IMR-90 (cell line): ENCODE measurements at regions not wholly inside any gene's neighbourhood (a gene's known extent, or its start where the extent isn't known, plus 50 kb on each side); places are given as distances from the start of the nearest gene placed in this dataset.

Source experiments
- ATAC-seq: fragments of 200-7000 bp; cut with Tn5 transposase; 2 replicates; pipeline ENCODE4 v1.9.1; 2020; ENCODE audit warnings: low read depth, mild to moderate bottlenecking, moderate library complexity
- BruUV-seq: library from RNA; stranded (reverse); fragments of 400-500 nt; replicated peaks from 2 replicates; lab custom pipeline; 2021; lab: Mats Ljungman, UMichigan
- CTCF ChIA-PET: fragments of 300-600 bp; formaldehyde crosslinking; extraction: SDS; loops from one replicate; lab custom pipeline; 2021; ENCODE audit warnings: antibody characterized with exemption; lab: Yijun Ruan, JAX
- POLR2A ChIA-PET: fragments of 300-600 bp; sonication (Branson Sonifier 250); formaldehyde crosslinking; loops from one replicate; lab custom pipeline; 2022; ENCODE audit warnings: antibody characterized with exemption; ENCODE audit not compliant: unreplicated experiment; lab: Charles Lee
- DNase-seq: peaks from one replicate; pipeline ENCODE4 v3.0.0; 2013
- H2AFZ ChIP-seq: replicated peaks from 2 replicates; pipeline ENCODE3; 2013; ENCODE audit warnings: low read length, mild to moderate bottlenecking; ENCODE audit not compliant: poor library complexity
- H2AK5ac ChIP-seq: 2 replicates; pipeline ENCODE4 v1.6.1; 2013; ENCODE audit warnings: low read depth, low read length, inconsistent platforms
- H2AK9ac ChIP-seq: replicated peaks from 2 replicates; pipeline ENCODE3; 2013; ENCODE audit warnings: mild to moderate bottlenecking, low read depth, low read length, moderate library complexity; ENCODE audit not compliant: poor library complexity
- H2BK120ac ChIP-seq: 2 replicates; pipeline ENCODE4 v1.6.1; 2013; ENCODE audit warnings: low read depth, low read length, inconsistent platforms
- H2BK15ac ChIP-seq: 3 replicates; pipeline ENCODE4 v1.6.1; 2013; ENCODE audit warnings: low read depth, low read length, inconsistent platforms
- H2BK20ac ChIP-seq: 2 replicates; pipeline ENCODE4 v1.6.1; 2013; ENCODE audit warnings: low read depth, mild to moderate bottlenecking, inconsistent platforms, low read length, moderate library complexity
- H2BK5ac ChIP-seq: 2 replicates; pipeline ENCODE4 v1.6.1; 2013; ENCODE audit warnings: mild to moderate bottlenecking, low read depth, low read length, inconsistent platforms; ENCODE audit not compliant: poor library complexity, severe bottlenecking
- H3K14ac ChIP-seq: replicated peaks from 2 replicates; pipeline ENCODE4 v1.6.1; 2013; ENCODE audit warnings: low read depth, low read length, inconsistent platforms
- H3K18ac ChIP-seq: 2 replicates; pipeline ENCODE4 v1.6.1; 2013; ENCODE audit warnings: low read depth, low read length, control low read depth
- H3K23ac ChIP-seq: 2 replicates; pipeline ENCODE4 v1.6.1; 2013; ENCODE audit warnings: low read depth, low read length, inconsistent platforms
- H3K27ac ChIP-seq: 2 replicates; pipeline ENCODE4 v1.5.1; 2013; ENCODE audit warnings: mild to moderate bottlenecking, control low read depth, low read length; ENCODE audit not compliant: insufficient read depth
- H3K27me3 ChIP-seq: 2 replicates; pipeline ENCODE4 v1.6.1; 2013; ENCODE audit warnings: low read length; ENCODE audit not compliant: control insufficient read depth, insufficient read depth
- H3K36me3 ChIP-seq: 2 replicates; pipeline ENCODE4 v1.6.1; 2013; ENCODE audit warnings: low read length, mixed read lengths; ENCODE audit not compliant: control insufficient read depth, insufficient read depth
- H3K4ac ChIP-seq: 2 replicates; pipeline ENCODE4 v1.6.1; 2013; ENCODE audit warnings: low read depth, low read length, inconsistent platforms
- H3K4me1 ChIP-seq: 2 replicates; pipeline ENCODE4 v1.6.1; 2013; ENCODE audit warnings: low read length, mixed read lengths; ENCODE audit not compliant: control insufficient read depth, insufficient read depth
- H3K4me2 ChIP-seq: 2 replicates; pipeline ENCODE4 v1.6.1; 2013; ENCODE audit warnings: low read depth, mild to moderate bottlenecking, control low read depth, low read length, moderate library complexity
- H3K4me3 ChIP-seq: 2 replicates; pipeline ENCODE4 v1.5.1; 2013; ENCODE audit warnings: low read depth, mild to moderate bottlenecking, control low read depth, low read length, moderate library complexity; ENCODE audit not compliant: insufficient read depth
- H3K56ac ChIP-seq: 2 replicates; pipeline ENCODE4 v1.6.1; 2013; ENCODE audit warnings: low read length, inconsistent platforms; ENCODE audit not compliant: insufficient read depth; ENCODE audit errors: extremely low read depth
- H3K79me1 ChIP-seq, 2 experiments: 2 replicates each; pipeline ENCODE4 v1.6.1; 2013; ENCODE audit warnings: low read length in 2 of 2, inconsistent platforms in 1 of 2, low read depth in 1 of 2
- H3K9ac ChIP-seq: 2 replicates; pipeline ENCODE4 v1.6.1; 2013; ENCODE audit warnings: low read depth, low read length, control low read depth
- H3K9me1 ChIP-seq: 2 replicates; pipeline ENCODE4 v1.6.1; 2013; ENCODE audit warnings: low read length, inconsistent platforms; ENCODE audit not compliant: insufficient read depth
- H3K9me3 ChIP-seq: 2 replicates; pipeline ENCODE4 v1.6.1; 2013; ENCODE audit warnings: low read length; ENCODE audit not compliant: control insufficient read depth, insufficient read depth
- H4K20me1 ChIP-seq: 2 replicates; pipeline ENCODE4 v1.6.1; 2013; ENCODE audit warnings: low read length, inconsistent platforms; ENCODE audit not compliant: insufficient read depth
- H4K5ac ChIP-seq: 2 replicates; pipeline ENCODE4 v1.6.1; 2013; ENCODE audit warnings: mild to moderate bottlenecking, low read depth, low read length, control low read depth
- H4K8ac ChIP-seq, 2 experiments: 2 replicates each; pipeline ENCODE4 v1.6.1; 2013; ENCODE audit warnings: low read depth in 2 of 2, low read length in 2 of 2, control low read depth in 1 of 2, inconsistent platforms in 1 of 2
- H4K91ac ChIP-seq: 2 replicates; pipeline ENCODE4 v1.6.1; 2013; ENCODE audit warnings: low read depth, low read length, inconsistent platforms; ENCODE audit not compliant: insufficient read depth
- CHD1 ChIP-seq: IDR thresholded peaks from 2 replicates; pipeline ENCODE4 v1.6.1; 2012; ENCODE audit warnings: low read depth, low read length, improper control_type of control experiment
- ELK1 ChIP-seq: fragments of 150-350 bp; IDR thresholded peaks from 2 replicates; pipeline ENCODE4 v1.6.1; 2016; ENCODE audit warnings: low read depth, mild to moderate bottlenecking, low read length, moderate library complexity, borderline replicate concordance
- FOS ChIP-seq: fragments of 150-350 bp; IDR thresholded peaks from 2 replicates; pipeline ENCODE4 v1.6.1; 2016; ENCODE audit warnings: low read depth, low read length
- MAFK ChIP-seq: IDR thresholded peaks from 2 replicates; pipeline ENCODE4 v1.6.1; 2012; ENCODE audit warnings: low read depth, low read length, improper control_type of control experiment
- MAZ ChIP-seq: IDR thresholded peaks from 2 replicates; pipeline ENCODE4 v1.6.1; 2012; ENCODE audit warnings: low read depth, mild to moderate bottlenecking, low read length, improper control_type of control experiment, moderate library complexity, borderline replicate concordance
- MXI1 ChIP-seq: IDR thresholded peaks from 2 replicates; pipeline ENCODE4 v1.6.1; 2012; ENCODE audit warnings: low read depth, mild to moderate bottlenecking, low read length, moderate library complexity, borderline replicate concordance
- NFE2L2 ChIP-seq: fragments of 150-350 bp; IDR thresholded peaks from 2 replicates; pipeline ENCODE4 v1.6.1; 2016; ENCODE audit warnings: low read depth, mild to moderate bottlenecking, low read length
- POLR2A ChIP-seq: IDR thresholded peaks from 2 replicates; pipeline ENCODE4 v1.6.1; 2012; ENCODE audit warnings: mild to moderate bottlenecking, low read depth, low read length
- RAD21 ChIP-seq: IDR thresholded peaks from 2 replicates; pipeline ENCODE4 v1.6.1; 2012; ENCODE audit warnings: low read length, improper control_type of control experiment
- RCOR1 ChIP-seq: IDR thresholded peaks from 2 replicates; pipeline ENCODE4 v1.6.1; 2012; ENCODE audit warnings: mild to moderate bottlenecking, low read length, improper control_type of control experiment; ENCODE audit not compliant: insufficient replicate concordance
- RFX5 ChIP-seq: IDR thresholded peaks from 2 replicates; pipeline ENCODE4 v1.8.0; 2012; ENCODE audit warnings: low read depth, mild to moderate bottlenecking, low read length, moderate library complexity
- SMC3 ChIP-seq: fragments of 150-350 bp; IDR thresholded peaks from 2 replicates; pipeline ENCODE4 v1.6.1; 2016; ENCODE audit warnings: low read depth, mild to moderate bottlenecking, antibody characterized with exemption, low read length, moderate library complexity
- USF2 ChIP-seq: fragments of 150-350 bp; IDR thresholded peaks from 2 replicates; pipeline ENCODE4 v1.6.1; 2017; ENCODE audit warnings: mild to moderate bottlenecking, antibody characterized with exemption, low read length, low read depth
- WGBS, 2 experiments: methylation state at CpG; one replicate each; pipeline versions ENCODE4 v1.1.5 to v1.1.7; 2013; ENCODE audit warnings: missing lambda C conversion rate in 2 of 2; ENCODE audit not compliant: insufficient read length in 1 of 2; ENCODE audit errors: extremely low coverage in 2 of 2; 5-methylcytosine and 5-hydroxymethylcytosine counted together
- dilution Hi-C: fragments of 300-500 bp; cut with HindIII; formaldehyde crosslinking; loops from one replicate; pipeline ENCODE4 v1.14.3; 2018; ENCODE audit warnings: low sequenced_read_pairs; ENCODE audit not compliant: unreplicated experiment
- in situ Hi-C: fragments of 300-500 bp; cut with MboI; formaldehyde crosslinking; loops from 3 replicates; pipeline ENCODE4 v1.14.3; 2019; ENCODE audit warnings: low sequenced_read_pairs, inconsistent platforms, mixed read lengths
- intact Hi-C: fragments of 100-400 bp; cut with micrococcal nuclease; formaldehyde crosslinking; loops from 2 replicates; pipeline ENCODE4 v1.10.0; 2022

- TF ChIP-seq POLR2A (no peak), ELK1 (no peak), MXI1 (no peak), RFX5 (no peak), USF2 (no peak), FOS (no peak), MAZ (no peak), RCOR1 (no peak), MAFK (no peak), CHD1 (no peak), RAD21 (no peak), SMC3 (no peak), NFE2L2 (no peak)
- 80% methylated on average over 1 of the region's 10 CpGs; no CpG with 5 or more reads in 1 of the 2 experiments for WGBS, 2 experiments
- Histone ChIP-seq H3K9me3 (peaks cover 3% of the 10 kb centered on the region; the same call in 1 of the 2 replicates), H2BK5ac (no peak overlapping the region), H3K56ac (no peak overlapping the region), H4K5ac (no peak overlapping the region; the same call in 1 of the 2 replicates), H4K20me1 (no peaks in the 10 kb centered on the region), H2AK9ac (no peak overlapping the region), H3K79me1 (no peaks in the 10 kb centered on the region), H3K9ac (no peak overlapping the region), H3K36me3 (no peaks in the 10 kb centered on the region), H2BK120ac (no peak overlapping the region; the same call in 1 of the 2 replicates), H4K91ac (no peak overlapping the region), H2AK5ac (peak overlapping the region; percentile 45; the same call in 1 of the 2 replicates), H3K4me2 (no peak overlapping the region), H3K4me3 (no peak overlapping the region), H2AFZ (no peak overlapping the region), H3K27me3 (peaks cover 18% of the 10 kb centered on the region), H2BK20ac (peak overlapping the region; percentile 14; the same call in 1 of the 2 replicates), H4K8ac (no peak overlapping the region), H3K4ac (no peak overlapping the region; the same call in 1 of the 2 replicates), H3K9me1 (peaks cover 6% of the 10 kb centered on the region), H3K18ac (peak overlapping the region; percentile 4; the same call in 1 of the 2 replicates), H2BK15ac (no peak overlapping the region), H3K27ac (no peak overlapping the region), H3K4me1 (peaks cover 14% of the 10 kb centered on the region), H3K23ac (no peak overlapping the region), H3K14ac (0 out of 2 replicates have a peak overlapping the region, but pooled peaks have one; percentile 8)
- intact Hi-C loops: no loop called here
- ATAC-seq (no peak), DNase-seq (no peak)
- CTCF ChIA-PET: interaction anchor here (1.4 kb wide), 1 partner anchor 338 kb away, joined by 3 read pairs; no protein-coding TSS in a partner anchor
- in situ Hi-C loops: no loop called here
- POLR2A ChIA-PET: no interaction called here
- dilution Hi-C loops: no loop called here
- no TSS peak for BruUV-seq
These were observed 86.8 kb upstream of the OSMR start for GRCh38 chr5:38758774-38759600.
